ENCODE measurements at regions not wholly inside any gene's neighbourhood (a gene's known extent, or its start where the extent isn't known, plus 50 kb on each side); places are given as distances from the start of the nearest gene placed in this dataset.

- Mint-ChIP-seq H3K9me3 (no peaks in the 10 kb centered on the region), H3K4me1 (ENCODE audit: low read depth) (no peaks in the 10 kb centered on the region), H3K27ac (no peak overlapping the region), H3K27me3 (ENCODE audit: insufficient read depth) (no peaks in the 10 kb centered on the region; the same call in 1 of the 2 replicates), H3K4me3 (no peak overlapping the region), H3K36me3 (ENCODE audit: low read depth) (0 out of 2 replicates have a peak, but pooled peaks cover 3% of the 10 kb centered on the region)
- DNase-seq: no peak
- no peak for TF ChIP-seq CTCF (IDR thresholded peaks at IDR 0.05)
Observed at GRCh38 chr10:88125766-88126165, 262.3 kb downstream of the PTEN start.

GRCh38 chr10:88126699-88127098 is 263.3 kb downstream of the PTEN start:
- TF ChIP-seq CTCF (IDR thresholded peaks at IDR 0.05): no peak
- H3K4me3 Mint-ChIP-seq: no peak overlapping the region
- H3K27me3 Mint-ChIP-seq (ENCODE audit: insufficient read depth): no peaks in the 10 kb centered on the region; the same call in 1 of the 2 replicates
- DNase-seq: no peak
- no peaks in the 10 kb centered on the region for H3K9me3 Mint-ChIP-seq
- 0 out of 2 replicates have a peak, but pooled peaks cover 3% of the 10 kb centered on the region for H3K36me3 Mint-ChIP-seq (ENCODE audit: low read depth)
- no peak overlapping the region for H3K27ac Mint-ChIP-seq
- H3K4me1 Mint-ChIP-seq (ENCODE audit: low read depth): peaks cover under 1% of the 10 kb centered on the region

- DNase-seq: no peak
- no peak overlapping the region for H3K4me3 Mint-ChIP-seq
- no peak overlapping the region for H3K27ac Mint-ChIP-seq
- H3K4me1 Mint-ChIP-seq (ENCODE audit: low read depth): peaks cover 5% of the 10 kb centered on the region
- no peaks in the 10 kb centered on the region for H3K9me3 Mint-ChIP-seq
- H3K27me3 Mint-ChIP-seq (ENCODE audit: insufficient read depth): no peaks in the 10 kb centered on the region; the same call in 1 of the 2 replicates
- 0 out of 2 replicates have a peak, but pooled peaks cover 3% of the 10 kb centered on the region for H3K36me3 Mint-ChIP-seq (ENCODE audit: low read depth)
- no peak for TF ChIP-seq CTCF (IDR thresholded peaks at IDR 0.05)
Observed at GRCh38 chr10:88127269-88127668, 263.8 kb downstream of the PTEN start.

GRCh38 chr10:88127766-88128165 is 264.3 kb downstream of the PTEN start:
- peaks cover 5% of the 10 kb centered on the region for H3K4me1 Mint-ChIP-seq (ENCODE audit: low read depth)
- H3K4me3 Mint-ChIP-seq: no peak overlapping the region
- H3K36me3 Mint-ChIP-seq (ENCODE audit: low read depth): 0 out of 2 replicates have a peak, but pooled peaks cover 3% of the 10 kb centered on the region
- no peaks in the 10 kb centered on the region for H3K9me3 Mint-ChIP-seq
- DNase-seq: no peak
- no peaks in the 10 kb centered on the region for H3K27me3 Mint-ChIP-seq (ENCODE audit: insufficient read depth)
- no peak for TF ChIP-seq CTCF (IDR thresholded peaks at IDR 0.05)
- no peak overlapping the region for H3K27ac Mint-ChIP-seq

GRCh38 chr10:88129013-88129412 is 265.6 kb downstream of the PTEN start:
- Mint-ChIP-seq H3K27me3 (ENCODE audit: insufficient read depth) (no peaks in the 10 kb centered on the region), H3K27ac (no peak overlapping the region), H3K4me1 (ENCODE audit: low read depth) (peaks cover 5% of the 10 kb centered on the region), H3K9me3 (no peaks in the 10 kb centered on the region), H3K36me3 (ENCODE audit: low read depth) (0 out of 2 replicates have a peak, but pooled peaks cover 3% of the 10 kb centered on the region), H3K4me3 (no peak overlapping the region)
- no peak for DNase-seq
- TF ChIP-seq CTCF (IDR thresholded peaks at IDR 0.05): no peak

GRCh38 chr10:88130912-88131311 is 267.5 kb downstream of the PTEN start:
- no peaks in the 10 kb centered on the region for H3K36me3 Mint-ChIP-seq (ENCODE audit: low read depth)
- no peak for DNase-seq
- no peaks in the 10 kb centered on the region for H3K27me3 Mint-ChIP-seq (ENCODE audit: insufficient read depth)
- peaks cover 15% of the 10 kb centered on the region for H3K4me1 Mint-ChIP-seq (ENCODE audit: low read depth)
- H3K4me3 Mint-ChIP-seq: no peak overlapping the region
- TF ChIP-seq CTCF (IDR thresholded peaks at IDR 0.05): no peak
- no peaks in the 10 kb centered on the region for H3K9me3 Mint-ChIP-seq
- H3K27ac Mint-ChIP-seq: no peak overlapping the region
